GM21737 (cell line): ENCODE measurements at regions not wholly inside any gene's neighbourhood (a gene's known extent, or its start where the extent isn't known, plus 50 kb on each side); places are given as distances from the start of the nearest gene placed in this dataset.

Experiments
- ATAC-seq: cut with Tn5 transposase; IDR thresholded peaks from one replicate; pipeline ENCODE4 v1.9.1; 2021; ENCODE audit warnings: mild to moderate bottlenecking, moderate library complexity; ENCODE audit not compliant: unreplicated experiment

DNA sequence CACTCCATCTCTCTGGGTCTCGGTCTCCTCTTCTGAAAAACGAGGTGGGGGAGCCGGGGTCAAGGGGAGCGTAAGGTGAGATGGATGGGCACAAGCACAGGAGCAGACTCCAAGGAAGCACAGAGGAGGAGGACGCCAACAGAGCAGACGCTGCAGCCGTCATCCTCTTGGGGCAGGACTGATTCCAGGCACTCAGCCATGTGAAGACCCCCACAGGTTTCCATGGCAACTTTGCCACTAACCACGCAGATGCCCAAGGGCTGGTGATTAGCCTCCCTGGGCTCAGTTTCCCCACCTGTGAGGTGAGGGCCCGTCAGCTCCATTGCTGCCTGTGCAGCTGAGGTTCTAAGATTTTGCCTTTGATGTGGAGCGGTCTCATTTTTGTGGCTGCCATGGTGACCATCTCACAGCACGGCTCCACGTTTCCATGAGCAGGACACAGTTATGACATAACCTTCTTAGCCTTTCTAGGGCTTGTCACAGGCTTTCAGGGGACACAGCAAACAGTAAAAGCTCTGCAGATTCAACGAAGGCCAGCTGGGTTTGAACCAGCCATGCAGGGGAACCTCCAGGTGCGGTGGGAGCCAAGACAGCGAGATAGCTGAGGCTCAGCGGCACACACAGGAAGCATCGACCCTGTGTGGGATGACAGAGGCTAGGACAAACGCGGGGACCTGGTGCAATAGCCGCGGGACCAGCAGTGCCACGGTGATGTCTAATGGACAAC, 170.3 kb downstream of the NUP210 start:
- no peak for ATAC-seq

DNA sequence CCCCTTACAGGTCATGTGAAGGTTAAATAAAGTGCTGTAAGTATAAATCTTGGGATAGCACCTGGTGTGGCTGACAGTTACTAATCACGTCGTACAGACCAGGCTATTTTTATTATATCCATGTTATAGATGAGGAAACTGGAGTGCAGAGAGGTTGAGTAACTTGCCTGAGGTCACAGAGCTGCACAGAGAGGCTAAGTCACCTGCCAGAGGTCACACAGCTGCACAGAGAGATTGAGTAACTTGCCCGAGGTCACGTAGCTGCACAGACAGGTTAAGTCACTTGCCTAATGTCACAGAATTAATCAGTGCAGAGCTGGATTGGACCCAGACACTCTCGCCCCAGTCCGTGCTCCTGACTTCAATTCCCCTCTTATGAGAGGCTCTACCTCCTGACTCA, 171.5 kb downstream of the NUP210 start:
- ATAC-seq, result no peak

DNA sequence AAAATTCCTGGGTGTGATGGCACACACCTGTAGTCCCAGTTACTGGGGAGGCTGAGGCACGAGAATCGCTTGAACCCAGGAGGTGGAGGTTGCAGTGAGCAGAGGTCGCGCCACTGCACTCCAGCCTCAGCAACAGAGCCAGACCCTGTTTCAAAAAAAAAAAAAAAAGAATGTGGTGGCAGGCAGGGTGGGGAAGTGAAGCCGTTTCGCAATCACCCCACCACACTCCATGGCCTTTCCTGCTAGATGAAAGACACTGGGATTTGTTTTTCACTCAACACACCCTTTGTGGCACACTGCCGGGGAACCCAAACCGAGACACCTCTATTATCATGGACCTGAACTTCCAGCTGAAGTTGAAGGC, 172.4 kb upstream of the IQSEC1 start:
- ATAC-seq, result no peak

DNA sequence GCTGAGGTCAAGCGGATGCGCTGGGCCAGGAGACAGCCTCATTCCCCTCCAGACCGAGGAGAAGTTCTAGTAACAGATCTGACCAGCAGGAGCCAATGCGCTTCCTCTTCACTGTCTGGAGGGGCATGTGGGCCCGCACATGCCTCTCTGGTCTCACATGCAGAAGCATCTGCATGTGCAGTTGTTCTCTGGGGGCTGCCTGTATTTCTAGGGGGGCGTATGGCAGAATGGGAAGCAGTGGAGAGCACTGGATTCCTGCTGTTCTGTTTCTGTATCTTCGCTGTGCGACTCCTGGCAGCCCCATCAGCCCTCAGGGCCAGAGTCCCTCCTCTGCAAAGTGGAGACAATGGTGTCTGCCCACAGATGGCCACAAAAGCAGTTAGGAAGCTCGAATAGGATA, 170.4 kb upstream of the IQSEC1 start:
- ATAC-seq, result no peak

DNA sequence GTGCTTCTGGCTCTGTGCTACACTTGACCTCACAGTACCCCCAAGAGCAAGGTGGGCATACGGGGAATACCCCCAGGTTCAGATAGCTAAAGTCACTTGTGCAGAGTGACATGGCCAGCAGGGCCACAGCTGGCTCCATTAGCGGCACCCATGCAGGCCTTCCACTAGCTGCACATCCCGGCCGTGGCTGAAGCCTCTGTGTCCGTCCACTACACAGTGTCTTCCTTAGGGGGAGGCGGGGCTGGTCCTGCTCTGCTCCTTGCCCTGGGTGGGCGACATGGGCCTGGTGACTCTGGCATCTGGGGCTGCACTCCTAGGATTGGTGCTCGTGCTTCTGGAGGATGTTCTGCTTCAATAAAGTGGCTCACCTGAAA, 169.1 kb upstream of the IQSEC1 start:
- no peak for ATAC-seq

DNA sequence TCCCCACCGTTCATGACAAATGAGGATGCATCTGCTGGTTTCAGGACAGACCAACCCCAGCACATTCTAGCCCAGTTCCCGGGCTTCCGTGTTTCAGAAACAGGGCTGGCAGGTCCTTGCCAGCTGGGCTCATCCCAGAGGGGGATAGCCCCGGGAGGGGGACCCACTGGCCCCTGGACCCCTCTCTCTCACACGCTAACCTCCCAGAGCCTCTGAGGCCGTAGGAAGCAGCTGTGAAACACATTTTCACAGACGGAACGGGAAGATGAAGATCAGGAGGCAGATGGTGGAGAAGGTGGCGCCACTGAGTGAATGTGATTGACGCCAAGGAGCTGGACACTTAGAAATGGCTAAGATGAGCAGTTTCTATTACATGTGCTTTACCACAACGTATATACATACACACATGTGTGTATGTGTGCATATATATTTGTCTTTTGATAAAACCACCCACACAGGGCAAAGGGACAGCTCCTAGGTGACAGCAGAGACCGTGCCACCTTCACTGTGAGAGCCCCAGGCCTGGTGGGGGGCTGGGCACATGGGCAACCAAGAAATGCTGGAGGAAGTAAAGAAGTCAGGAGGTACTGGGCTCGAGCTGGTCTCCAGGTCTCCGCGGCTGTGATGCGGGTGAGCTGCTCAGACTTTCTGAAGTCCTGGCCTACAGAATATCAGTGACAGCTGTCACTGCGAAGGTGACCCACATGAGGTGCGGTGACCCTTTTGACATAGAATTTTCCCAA, 168.6 kb upstream of the IQSEC1 start:
- ATAC-seq, result no peak

DNA sequence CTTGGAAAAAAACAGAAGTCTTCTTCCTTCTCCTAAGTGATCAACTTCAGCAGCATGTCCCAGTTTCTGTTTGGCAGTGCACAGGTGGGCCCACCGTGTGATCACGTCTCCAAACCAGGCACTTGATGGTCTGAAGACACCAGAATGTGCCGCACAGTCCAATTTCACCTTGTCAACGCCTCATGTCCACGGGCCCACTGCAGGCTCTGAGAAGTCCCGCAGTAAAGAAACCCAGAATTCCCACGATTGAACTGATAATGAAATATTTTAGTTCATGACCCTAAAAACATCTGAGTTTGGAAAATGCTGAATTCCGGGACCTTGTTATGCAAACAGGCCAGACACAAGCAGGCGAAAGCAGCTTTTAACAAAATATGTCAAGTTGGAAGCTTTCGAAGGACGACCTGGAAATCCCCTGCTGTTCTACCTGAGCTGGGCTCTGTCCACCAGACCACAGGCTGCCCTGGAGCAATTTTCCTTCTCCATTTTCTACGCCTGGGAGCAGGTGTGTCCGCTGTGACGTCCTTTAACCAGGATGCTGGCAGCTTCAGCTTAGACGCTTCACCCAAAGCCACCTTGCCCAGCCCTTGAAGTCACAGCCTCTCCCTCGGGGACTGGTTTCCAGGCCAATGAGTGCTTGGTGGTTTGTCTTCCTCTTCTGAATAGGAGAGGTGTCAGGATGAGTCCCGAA, 167.8 kb upstream of the IQSEC1 start:
- no peak for ATAC-seq

DNA sequence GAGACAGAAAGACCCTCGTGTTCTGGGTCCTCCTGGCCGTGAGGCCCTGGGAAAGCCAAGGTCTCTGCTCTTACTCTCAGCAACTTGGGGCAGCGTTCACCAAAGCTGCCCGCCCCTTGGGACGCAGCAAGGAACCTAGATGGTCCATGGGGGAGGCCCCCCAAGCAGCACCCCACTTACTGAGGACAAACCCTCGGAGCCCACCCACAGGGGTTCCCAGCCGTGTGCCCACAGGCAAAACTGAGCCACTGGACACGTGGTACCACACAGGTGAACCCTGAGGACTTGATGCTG, 166.2 kb upstream of the IQSEC1 start:
- ATAC-seq, result no peak

DNA sequence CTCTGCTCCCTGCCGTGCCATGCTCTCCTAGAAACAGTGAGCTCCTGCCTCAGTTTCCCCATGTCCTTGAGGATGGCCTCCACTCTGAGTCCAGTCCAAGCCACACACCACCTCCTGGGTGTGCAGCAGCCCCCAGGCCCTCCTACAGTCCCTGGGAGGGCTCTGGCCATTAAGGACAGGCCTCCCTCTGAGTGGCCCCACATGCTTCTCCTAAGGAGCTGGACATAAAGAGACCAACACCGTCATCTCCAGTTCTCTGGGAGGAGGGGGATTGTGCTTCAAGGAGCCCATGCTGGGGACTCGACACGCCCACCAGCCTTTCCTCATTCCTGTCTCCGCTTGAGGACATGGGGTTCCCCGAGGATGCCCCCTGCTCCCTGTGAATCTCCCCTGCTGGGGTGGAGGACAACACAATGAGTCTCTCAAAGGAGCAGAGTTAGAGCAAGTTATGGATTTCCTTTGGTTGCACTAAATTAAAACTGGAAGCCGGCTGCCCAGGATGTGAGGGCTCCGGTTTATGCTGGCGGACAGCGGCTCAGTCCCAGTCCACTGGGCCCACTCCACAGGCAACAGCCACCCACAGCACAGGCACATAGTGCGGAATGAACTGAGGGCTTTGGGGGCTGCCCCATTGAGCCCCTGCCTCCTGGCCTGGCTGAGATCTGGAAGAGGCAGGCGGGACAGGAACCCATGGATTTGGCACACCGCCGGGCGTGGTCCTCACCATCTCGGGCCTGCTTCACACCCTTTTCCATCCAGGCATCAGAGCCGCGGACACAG, 165.6 kb upstream of the IQSEC1 start:
- ATAC-seq, result no peak

DNA sequence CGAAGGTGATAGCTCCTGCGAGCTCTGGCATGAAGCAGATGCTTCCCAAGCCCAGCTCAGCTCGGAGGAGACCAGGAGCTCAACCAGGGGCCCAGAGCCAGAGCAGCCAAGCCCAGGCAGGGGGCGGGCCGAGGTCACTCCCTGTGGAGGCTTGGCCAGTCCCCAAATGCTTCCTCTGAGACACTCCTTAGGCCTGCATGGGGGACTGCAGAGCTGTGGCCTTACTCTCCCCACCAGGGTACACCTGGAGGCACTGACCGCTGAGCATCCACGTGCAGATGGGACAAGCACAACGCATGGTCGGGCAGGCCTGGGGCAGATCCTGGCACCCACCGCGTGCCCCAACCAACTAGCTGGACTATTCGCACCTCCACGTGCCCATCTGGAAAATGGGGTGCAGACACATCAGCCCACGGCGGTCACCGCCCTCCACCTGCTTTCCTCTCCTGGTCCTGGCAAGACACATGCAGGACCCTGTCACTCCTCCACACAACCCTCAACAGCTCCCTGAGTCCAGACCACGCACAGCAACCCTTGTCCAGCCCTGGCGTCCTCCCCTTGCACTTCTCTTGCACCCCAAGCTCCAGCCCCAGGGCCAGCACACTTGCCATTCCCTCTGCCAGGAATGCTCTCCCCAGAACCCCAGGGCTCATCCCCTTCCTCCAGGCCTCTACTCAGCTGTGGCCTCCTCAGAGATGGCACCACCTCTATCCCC, 164.7 kb upstream of the IQSEC1 start:
- no peak for ATAC-seq

DNA sequence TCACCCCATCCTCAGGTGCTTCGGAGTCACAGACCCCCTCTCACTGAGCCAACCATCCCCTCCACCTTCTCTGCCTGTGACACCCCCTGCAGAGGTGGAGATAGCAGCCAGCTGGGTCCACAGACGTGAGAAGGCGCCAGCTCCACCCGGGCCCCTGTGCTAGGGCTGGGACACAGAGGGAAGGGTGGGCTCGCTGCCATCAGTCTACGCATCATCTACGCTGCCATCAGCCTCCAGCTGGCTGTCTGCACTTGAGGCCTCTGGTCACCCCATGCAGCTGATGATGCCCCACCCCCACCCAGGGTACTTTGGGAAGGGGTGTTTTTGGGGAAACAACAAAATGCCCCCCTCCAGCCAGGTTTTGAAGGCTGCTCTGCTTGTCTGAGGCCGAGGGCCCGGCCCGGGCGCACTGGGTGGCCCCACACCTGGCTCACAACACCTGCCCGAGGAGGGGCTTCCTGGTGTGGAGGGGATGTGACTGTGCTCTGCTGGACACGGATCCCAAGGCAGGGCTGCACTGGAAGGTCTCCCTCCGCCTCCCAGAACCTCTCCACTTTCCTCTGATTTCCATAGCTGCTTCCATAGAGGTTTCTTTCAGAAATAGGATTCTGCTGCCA, 163.4 kb upstream of the IQSEC1 start:
- ATAC-seq, result no peak

DNA sequence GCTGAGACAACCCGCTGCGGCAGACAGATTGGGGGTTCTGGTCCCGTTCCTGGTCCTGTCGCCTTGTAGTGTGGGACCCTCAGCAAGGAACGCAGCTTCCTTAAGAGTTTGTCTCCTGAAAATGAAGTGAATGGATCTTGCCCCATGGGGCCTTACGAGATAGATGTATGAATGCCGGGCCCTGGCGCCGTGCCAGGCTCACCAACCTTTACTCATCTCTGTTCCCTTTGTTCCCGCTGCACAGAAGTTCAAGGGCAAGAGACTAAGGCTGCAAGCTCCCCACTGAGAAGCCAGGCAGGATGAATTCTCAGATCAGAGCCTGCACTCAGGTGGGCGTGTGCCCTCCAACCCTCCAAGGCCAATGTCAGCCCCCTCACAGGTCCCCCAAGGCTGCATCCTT, 162.7 kb upstream of the IQSEC1 start:
- ATAC-seq, result no peak

DNA sequence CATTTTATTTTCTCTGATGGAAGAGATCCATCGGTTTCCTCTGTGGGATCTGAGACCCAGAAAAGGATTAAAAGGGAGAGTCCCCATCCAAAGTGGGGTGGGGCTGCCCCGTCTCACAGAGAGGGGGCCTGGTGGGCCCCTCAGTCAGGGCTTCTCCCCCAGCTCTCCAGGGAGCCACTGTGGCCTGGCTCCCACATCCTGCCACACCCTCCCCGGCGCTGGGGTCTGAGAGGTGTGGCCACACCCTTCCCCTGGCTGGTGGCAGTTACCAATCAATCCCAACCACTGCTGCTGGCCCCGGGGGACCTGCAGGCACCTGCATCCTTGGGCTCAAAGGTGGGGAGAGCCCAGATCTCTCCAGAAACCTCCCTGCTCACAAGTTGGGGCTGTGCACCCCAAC, 161.8 kb upstream of the IQSEC1 start:
- peak; percentile 53 for ATAC-seq

DNA sequence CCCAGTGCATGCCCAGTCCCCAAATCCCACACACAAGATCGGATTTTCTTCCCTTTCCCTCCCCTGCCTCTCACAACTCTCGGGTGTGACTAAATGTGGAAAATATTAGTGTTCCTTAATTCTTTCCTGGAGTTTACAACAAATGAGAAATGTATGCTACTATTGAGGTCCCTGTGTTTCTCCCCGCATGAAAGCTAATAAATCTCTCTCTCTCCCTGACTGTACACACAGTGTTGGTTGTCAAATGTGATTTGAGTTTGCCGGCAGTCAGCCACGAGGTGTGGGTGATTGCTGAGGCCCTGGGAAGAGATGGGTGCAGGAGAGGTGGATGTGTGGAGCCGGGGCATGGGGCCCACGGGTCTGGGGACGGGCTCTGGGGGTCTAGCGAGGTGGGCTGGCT, 161.4 kb upstream of the IQSEC1 start:
- no peak for ATAC-seq

DNA sequence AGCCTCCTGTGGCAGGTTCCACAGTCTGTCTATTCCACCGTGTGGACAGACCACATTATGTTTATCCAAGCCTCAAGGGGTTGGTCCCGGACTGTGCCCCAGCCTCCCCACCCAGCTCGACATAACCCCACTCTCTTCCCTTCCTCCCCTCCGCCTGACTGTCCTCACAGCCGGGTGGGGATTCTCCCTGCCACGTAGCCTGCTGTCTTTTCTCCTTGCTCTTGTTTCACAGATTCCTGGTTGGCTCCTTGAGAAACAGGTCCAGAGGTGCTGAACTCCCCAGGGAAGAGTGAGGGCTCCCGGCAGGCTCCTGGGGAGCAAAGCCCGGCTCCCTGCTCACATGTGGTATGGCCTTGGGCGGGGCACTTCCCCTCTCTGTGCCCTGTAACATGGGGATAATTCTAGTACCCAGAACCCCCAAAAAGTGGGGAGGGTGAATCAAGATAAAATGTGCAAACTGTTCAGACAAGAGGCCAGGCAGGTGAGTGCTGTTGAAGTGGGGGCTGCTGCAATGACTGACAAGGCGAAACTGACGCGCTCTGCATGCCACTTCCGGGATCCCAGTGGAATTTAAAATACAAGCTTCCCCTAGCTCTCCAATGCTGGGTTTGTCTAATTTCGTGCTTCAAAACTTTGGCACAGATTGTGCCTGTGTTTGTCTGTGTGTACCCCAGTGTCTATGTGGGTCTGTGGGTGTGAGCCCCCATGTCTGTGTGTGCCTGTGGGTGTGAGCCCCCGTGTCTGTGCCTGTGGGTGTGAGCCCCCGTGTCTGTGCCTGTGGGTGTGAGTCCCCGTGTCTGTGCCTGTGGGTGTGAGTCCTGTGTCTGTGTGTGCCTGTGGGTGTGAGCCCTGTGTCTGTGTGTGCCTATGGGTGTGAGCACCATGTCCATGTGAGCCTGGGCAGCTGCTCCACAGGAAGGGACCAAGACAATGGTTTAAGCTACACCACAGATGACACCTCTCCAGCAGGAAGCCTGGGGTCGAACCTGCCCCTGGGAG, 160.6 kb upstream of the IQSEC1 start:
- ATAC-seq, result no peak

DNA sequence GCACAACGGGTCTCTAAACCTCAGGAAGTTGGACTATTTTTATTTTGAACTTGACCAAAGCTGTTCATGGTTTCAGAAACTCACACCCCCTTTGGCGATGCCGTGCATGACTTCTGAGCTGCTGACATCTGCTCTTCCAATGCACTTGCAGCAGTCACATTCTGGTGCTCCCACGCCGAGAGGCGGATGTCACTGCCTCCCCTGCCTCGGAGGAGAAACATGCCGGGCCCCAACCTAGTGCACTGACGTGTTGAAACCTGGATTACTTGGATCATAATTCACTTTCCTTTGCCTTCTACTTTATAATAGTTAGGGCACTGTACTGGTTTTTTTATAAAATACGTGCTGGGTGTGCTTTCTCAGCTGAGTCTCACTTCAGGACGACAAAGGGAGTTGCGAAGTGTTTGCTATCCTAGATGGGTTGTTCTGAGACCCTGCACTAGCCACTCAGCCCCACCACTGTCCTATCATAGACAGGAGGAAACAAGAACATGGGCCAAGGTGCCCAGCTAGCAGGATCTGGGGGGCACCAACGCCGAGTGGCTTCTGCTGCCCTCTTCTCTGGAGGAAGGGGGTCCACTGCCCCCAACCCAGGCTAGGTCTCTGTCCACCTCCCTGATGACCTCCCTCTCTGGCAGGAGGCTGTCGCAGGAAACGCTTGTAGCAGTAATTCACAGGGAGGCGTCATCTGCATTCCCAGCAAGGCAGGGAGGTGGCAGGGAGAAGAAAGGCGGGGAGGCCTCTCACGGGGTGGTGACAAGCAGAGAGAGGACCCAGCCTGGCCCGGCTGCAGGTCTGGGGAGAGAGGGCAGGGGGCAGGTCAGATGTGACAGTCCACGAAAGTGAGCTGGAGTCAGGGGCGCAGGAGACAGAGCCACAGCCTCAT, 158.8 kb upstream of the IQSEC1 start:
- no peak for ATAC-seq

DNA sequence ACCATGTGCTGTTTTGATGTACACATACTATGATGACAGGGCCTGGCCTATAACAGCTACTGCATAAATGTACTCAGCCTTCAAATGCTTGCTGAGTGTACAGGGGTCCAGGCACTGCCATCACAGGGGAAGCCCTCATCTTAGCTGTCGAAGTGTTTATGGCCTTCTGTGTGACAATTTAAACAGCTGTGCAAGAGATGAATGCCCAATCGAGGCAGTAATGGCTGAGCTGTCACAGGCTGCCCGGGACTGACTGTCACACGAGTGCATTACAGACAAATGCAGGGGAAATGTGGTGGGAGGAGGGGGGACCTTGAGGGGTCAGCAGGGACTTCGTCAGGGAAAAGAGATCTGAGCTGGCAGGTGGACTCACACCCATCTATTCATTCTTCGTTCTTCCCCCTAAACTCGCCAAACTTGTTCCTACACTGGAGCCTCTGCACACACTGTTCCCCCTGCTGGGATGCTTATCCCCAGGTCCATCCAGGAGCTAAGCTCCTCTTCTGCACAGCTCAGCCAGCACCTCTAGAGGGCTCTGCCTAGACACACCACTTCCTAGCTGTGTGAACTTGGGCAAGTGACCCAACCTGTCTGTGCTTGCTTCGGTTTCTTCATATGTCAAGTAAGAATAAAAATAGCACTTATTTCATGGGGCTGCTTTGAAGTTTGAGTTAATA, 156.2 kb upstream of the IQSEC1 start:
- no peak for ATAC-seq

DNA sequence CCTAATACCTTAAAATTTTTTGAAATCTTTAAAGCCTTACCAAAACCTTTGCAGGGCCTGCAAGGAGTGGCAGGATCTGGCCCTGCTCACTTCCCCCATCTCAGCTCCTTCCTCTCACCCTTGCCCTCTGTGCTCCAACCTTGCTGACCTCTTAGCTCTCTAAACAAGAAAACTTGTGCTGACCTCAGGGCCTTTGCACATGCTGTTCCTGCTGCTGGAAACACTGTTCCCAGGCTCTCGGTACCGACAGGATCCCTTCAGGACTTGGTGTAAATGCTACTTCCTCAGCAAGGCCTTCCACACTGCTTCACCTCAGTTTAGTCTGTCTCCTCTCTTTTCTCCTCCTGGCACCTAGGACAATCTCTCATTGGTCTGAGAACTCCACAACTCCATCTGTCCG, 155.4 kb upstream of the IQSEC1 start:
- no peak for ATAC-seq
